UCSD-AML1 (cell line): ENCODE measurements at regions not wholly inside any gene's neighbourhood (a gene's known extent, or its start where the extent isn't known, plus 50 kb on each side); places are given as distances from the start of the nearest gene placed in this dataset.

Source experiments
- DNase-seq: peaks from one replicate; lab custom pipeline; 2025; ENCODE audit not compliant: unreplicated experiment; lab: John Stamatoyannopoulos, UW

- DNase-seq, result no peak
These were observed 50.6 kb upstream of the LOC128125822 start for GRCh38 chr6:63521475-63522210.
